ENCODE measurements at regions not wholly inside any gene's neighbourhood (a gene's known extent, or its start where the extent isn't known, plus 50 kb on each side); places are given as distances from the start of the nearest gene placed in this dataset.

GRCh38 chr1:56390232-56390867 lies 189.0 kb downstream of the PLPP3 start:
- no peak for DNase-seq

GRCh38 chr1:56389813-56390212 lies 189.6 kb downstream of the PLPP3 start:
- DNase-seq: no peak

GRCh38 chr1:56387071-56387740 lies 192.2 kb downstream of the PLPP3 start:
- no peak for DNase-seq

GRCh38 chr1:56385314-56385713 lies 194.0 kb downstream of the PLPP3 start:
- DNase-seq: no peak

- no peak for DNase-seq
These were observed 196.4 kb downstream of the PLPP3 start for GRCh38 chr1:56382929-56383328.

- no peak for DNase-seq
These were observed 198.8 kb downstream of the PLPP3 start for GRCh38 chr1:56380531-56380930.

- no peak for DNase-seq
These were observed 200.9 kb downstream of the PLPP3 start for GRCh38 chr1:56378341-56379070.

GRCh38 chr1:56377431-56377830 lies 201.9 kb downstream of the PLPP3 start:
- no peak for DNase-seq

- no peak for DNase-seq
These were observed 203.0 kb downstream of the PLPP3 start for GRCh38 chr1:56376188-56376984.

GRCh38 chr1:56375326-56375804 lies 204.0 kb downstream of the PLPP3 start:
- DNase-seq: no peak

GRCh38 chr1:56374026-56374974 lies 205.1 kb downstream of the PLPP3 start:
- DNase-seq: no peak

GRCh38 chr1:56370513-56370912 lies 208.8 kb downstream of the PLPP3 start:
- DNase-seq: no peak

GRCh38 chr1:56363007-56363770 lies 216.2 kb downstream of the PLPP3 start:
- DNase-seq: no peak

- DNase-seq: no peak
These were observed 219.3 kb downstream of the PLPP3 start for GRCh38 chr1:56360021-56360420.

GRCh38 chr1:56359056-56359455 lies 220.3 kb downstream of the PLPP3 start:
- no peak for DNase-seq

GRCh38 chr1:56357927-56358690 lies 221.3 kb downstream of the PLPP3 start:
- DNase-seq: no peak

GRCh38 chr1:56356376-56356990 lies 222.9 kb downstream of the PLPP3 start:
- DNase-seq: no peak

- no peak for DNase-seq
These were observed 223.4 kb downstream of the PLPP3 start for GRCh38 chr1:56355918-56356317.

- DNase-seq: no peak
These were observed 223.9 kb downstream of the PLPP3 start for GRCh38 chr1:56355422-56355821.

GRCh38 chr1:56345831-56346230 lies 233.5 kb downstream of the PLPP3 start:
- DNase-seq: no peak
